ENCODE measurements at regions not wholly inside any gene's neighbourhood (a gene's known extent, or its start where the extent isn't known, plus 50 kb on each side); places are given as distances from the start of the nearest gene placed in this dataset.

DNA sequence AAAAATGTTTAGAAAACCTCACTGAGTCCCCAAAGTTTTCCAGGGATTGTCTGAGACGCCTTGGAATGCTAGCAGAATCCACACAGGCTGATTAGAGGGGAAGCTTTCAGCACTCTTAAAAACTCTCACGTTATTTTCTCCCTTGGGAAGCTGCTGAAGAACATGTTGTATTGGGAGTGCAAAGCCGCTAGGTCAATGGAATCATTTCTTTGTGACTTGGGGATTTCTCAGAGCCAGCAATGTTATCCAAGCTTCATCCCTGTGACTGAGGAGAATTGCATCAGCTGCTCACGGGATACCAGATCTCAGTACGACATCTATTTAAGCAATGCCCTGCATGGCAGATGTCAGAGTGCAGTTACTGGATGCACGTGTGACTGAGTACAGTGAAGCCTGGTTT, 426.4 kb upstream of the MPDZ start:
- no peak for TF ChIP-seq CTCF (IDR thresholded peaks at IDR 0.05)
- TF ChIP-seq EZH2 (IDR thresholded peaks at IDR 0.05) = no peak
- no peak for TF ChIP-seq EZH2phosphoT487 (IDR thresholded peaks at IDR 0.05)
